ENCODE measurements at regions not wholly inside any gene's neighbourhood (a gene's known extent, or its start where the extent isn't known, plus 50 kb on each side); places are given as distances from the start of the nearest gene placed in this dataset.

- Histone ChIP-seq H3K4me3 (ENCODE audit: low read depth, low read length) (no peak overlapping the region), H3K36me3 (ENCODE audit: control insufficient read depth, insufficient read depth, low read length) (no peaks in the 10 kb centered on the region), H3K27me3 (ENCODE audit: control insufficient read depth, insufficient read depth, low read length) (no peaks in the 10 kb centered on the region)
- no peak for TF ChIP-seq CTCF (IDR thresholded peaks at IDR 0.05; ENCODE audit: insufficient read depth, low read depth, low read length)
- no peak for DNase-seq (ENCODE audit: low read depth)
- ChIA-PET POLR2A (no interaction called here), CTCF (no interaction called here)
These were observed 353.0 kb upstream of the SFSWAP start for GRCh38 chr12:131357920-131358319.

- DNase-seq (ENCODE audit: low read depth), result no peak
- CTCF ChIA-PET, result no interaction called here
- no peak for TF ChIP-seq CTCF (IDR thresholded peaks at IDR 0.05; ENCODE audit: insufficient read depth, low read depth, low read length)
These were observed 348.3 kb upstream of the SFSWAP start for GRCh38 chr12:131362291-131363211.

GRCh38 chr12:131363393-131363792 is 347.5 kb upstream of the SFSWAP start:
- ChIA-PET CTCF (no interaction called here), POLR2A (no interaction called here)
- H3K27me3 ChIP-seq (ENCODE audit: control insufficient read depth, insufficient read depth, low read length), result no peaks in the 10 kb centered on the region
- no peak for DNase-seq (ENCODE audit: low read depth)
- H3K36me3 ChIP-seq (ENCODE audit: control insufficient read depth, insufficient read depth, low read length), result no peaks in the 10 kb centered on the region
- TF ChIP-seq CTCF (IDR thresholded peaks at IDR 0.05; ENCODE audit: insufficient read depth, low read depth, low read length), result no peak
- no peak overlapping the region for H3K4me3 ChIP-seq (ENCODE audit: low read depth, low read length)

More at GRCh38 chr12:131362291-131363211, 348.3 kb upstream of the SFSWAP start:
- no peaks in the 10 kb centered on the region for H3K27me3 ChIP-seq (ENCODE audit: control insufficient read depth, insufficient read depth, low read length)
- POLR2A ChIA-PET, result no interaction called here
- no peaks in the 10 kb centered on the region for H3K36me3 ChIP-seq (ENCODE audit: control insufficient read depth, insufficient read depth, low read length)
- H3K4me3 ChIP-seq (ENCODE audit: low read depth, low read length), result no peak overlapping the region

GRCh38 chr12:131363841-131364495 is 346.9 kb upstream of the SFSWAP start:
- CTCF ChIA-PET, result no interaction called here
- TF ChIP-seq CTCF (IDR thresholded peaks at IDR 0.05; ENCODE audit: insufficient read depth, low read depth, low read length), result no peak

More at GRCh38 chr12:131363841-131364495, 346.9 kb upstream of the SFSWAP start:
- POLR2A ChIA-PET, result no interaction called here
- Histone ChIP-seq H3K36me3 (ENCODE audit: control insufficient read depth, insufficient read depth, low read length) (no peaks in the 10 kb centered on the region), H3K4me3 (ENCODE audit: low read depth, low read length) (no peak overlapping the region), H3K27me3 (ENCODE audit: control insufficient read depth, insufficient read depth, low read length) (no peaks in the 10 kb centered on the region)
- no peak for DNase-seq (ENCODE audit: low read depth)
